ENCODE measurements at regions not wholly inside any gene's neighbourhood (a gene's known extent, or its start where the extent isn't known, plus 50 kb on each side); places are given as distances from the start of the nearest gene placed in this dataset.
"Not testable (repeated sequence)": the region's sequence is repeated elsewhere in the genome, so short reads cannot be mapped to it uniquely, and the experiment has no call there.

DNA sequence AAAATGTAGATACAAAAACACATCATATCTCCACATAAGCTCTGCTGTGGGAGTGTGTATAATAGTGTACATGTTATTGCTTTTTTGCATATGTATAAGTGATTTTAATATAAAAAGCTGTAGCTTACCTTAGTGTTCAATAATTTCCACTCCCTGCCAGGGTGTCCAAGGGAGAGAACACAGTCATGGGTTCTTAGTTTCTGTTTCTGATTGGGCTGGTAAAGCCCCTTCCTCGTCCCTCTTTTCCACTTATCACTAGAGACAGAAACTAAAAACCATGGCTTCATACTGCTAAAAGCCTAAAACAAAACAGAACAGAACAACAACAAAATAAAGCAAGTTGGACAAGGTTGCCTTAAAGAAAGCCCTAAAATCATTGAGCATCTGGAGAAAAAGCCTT, 74.4 kb upstream of the S1PR3 start:
- DNase-seq: no peak
- peaks cover 2% of the 10 kb centered on the region for H3K9me3 Mint-ChIP-seq (ENCODE audit: low read depth, unreplicated experiment)
- peaks cover 28% of the 10 kb centered on the region for H3K27me3 Mint-ChIP-seq (ENCODE audit: unreplicated experiment)
- H3K4me1 Mint-ChIP-seq (ENCODE audit: low read depth, unreplicated experiment): no peaks in the 10 kb centered on the region
- H3K4me3 Mint-ChIP-seq (ENCODE audit: low read depth, unreplicated experiment): no peak overlapping the region
- no TSS peak for BruUV-seq (replicated peaks)
- H3K36me3 Mint-ChIP-seq (ENCODE audit: insufficient read depth, unreplicated experiment): no peaks in the 10 kb centered on the region
- intact Hi-C loops (cut with micrococcal nuclease; ENCODE audit: unreplicated experiment): no loop called here
- TF ChIP-seq, protein P1, sequence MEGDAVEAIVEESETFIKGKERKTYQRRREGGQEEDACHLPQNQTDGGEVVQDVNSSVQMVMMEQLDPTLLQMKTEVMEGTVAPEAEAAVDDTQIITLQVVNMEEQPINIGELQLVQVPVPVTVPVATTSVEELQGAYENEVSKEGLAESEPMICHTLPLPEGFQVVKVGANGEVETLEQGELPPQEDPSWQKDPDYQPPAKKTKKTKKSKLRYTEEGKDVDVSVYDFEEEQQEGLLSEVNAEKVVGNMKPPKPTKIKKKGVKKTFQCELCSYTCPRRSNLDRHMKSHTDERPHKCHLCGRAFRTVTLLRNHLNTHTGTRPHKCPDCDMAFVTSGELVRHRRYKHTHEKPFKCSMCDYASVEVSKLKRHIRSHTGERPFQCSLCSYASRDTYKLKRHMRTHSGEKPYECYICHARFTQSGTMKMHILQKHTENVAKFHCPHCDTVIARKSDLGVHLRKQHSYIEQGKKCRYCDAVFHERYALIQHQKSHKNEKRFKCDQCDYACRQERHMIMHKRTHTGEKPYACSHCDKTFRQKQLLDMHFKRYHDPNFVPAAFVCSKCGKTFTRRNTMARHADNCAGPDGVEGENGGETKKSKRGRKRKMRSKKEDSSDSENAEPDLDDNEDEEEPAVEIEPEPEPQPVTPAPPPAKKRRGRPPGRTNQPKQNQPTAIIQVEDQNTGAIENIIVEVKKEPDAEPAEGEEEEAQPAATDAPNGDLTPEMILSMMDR (IDR thresholded peaks at IDR 0.05; ENCODE audit: unreplicated experiment): no peak
- CTCF ChIA-PET: no interaction called here
- no peak overlapping the region for H3K27ac Mint-ChIP-seq (ENCODE audit: unreplicated experiment)

DNA sequence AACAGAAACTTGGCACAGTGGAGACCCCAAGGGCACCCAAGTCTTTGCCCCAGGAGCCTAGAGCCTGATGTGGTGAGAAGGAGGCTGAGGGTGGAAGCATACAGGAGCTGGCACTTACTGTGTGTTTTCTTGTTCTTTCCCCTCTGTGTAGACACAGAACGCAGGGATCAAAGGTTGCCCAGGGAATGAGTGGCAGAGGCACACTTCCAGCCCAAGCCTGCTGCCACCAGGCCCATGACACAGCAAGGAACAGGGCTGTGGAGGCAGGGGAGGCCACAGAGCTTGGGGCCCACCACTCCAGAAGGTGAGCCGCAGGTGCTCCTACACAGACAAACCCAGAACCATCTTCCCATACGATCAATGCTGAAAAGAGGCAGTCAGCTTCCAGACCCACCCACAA, 73.9 kb upstream of the S1PR3 start:
- no peaks in the 10 kb centered on the region for H3K36me3 Mint-ChIP-seq (ENCODE audit: insufficient read depth, unreplicated experiment)
- no peak overlapping the region for H3K4me3 Mint-ChIP-seq (ENCODE audit: low read depth, unreplicated experiment)
- DNase-seq: no peak
- CTCF ChIA-PET: no interaction called here
- no peak overlapping the region for H3K27ac Mint-ChIP-seq (ENCODE audit: unreplicated experiment)
- peaks cover 2% of the 10 kb centered on the region for H3K9me3 Mint-ChIP-seq (ENCODE audit: low read depth, unreplicated experiment)
- no peaks in the 10 kb centered on the region for H3K4me1 Mint-ChIP-seq (ENCODE audit: low read depth, unreplicated experiment)
- peaks cover 32% of the 10 kb centered on the region for H3K27me3 Mint-ChIP-seq (ENCODE audit: unreplicated experiment)
- TF ChIP-seq, protein P1 (IDR thresholded peaks at IDR 0.05; ENCODE audit: unreplicated experiment): no peak
- BruUV-seq (replicated peaks): no TSS peak
- intact Hi-C loops (cut with micrococcal nuclease; ENCODE audit: unreplicated experiment): no loop called here

DNA sequence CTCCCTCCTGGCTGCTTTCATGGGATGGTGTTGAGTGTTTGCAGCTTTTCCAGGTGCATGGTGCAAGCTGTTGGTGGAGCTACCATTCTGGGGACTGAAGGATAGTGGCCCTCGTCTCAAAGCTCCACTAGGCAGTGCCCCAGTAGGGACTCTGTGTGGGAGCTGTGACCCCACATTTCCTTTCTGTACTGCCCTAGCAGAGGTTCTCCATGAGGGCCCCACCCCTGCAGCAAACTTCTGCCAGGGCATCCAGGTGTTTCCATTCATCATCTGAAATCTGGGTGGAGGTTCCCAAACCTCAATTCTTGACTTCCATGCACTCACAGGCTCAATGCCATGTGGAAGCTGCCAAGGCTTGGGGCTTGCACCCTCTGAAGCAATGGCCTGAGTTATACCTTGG, 72.7 kb upstream of the S1PR3 start:
- intact Hi-C loops (cut with micrococcal nuclease; ENCODE audit: unreplicated experiment); H3K4me3 Mint-ChIP-seq (ENCODE audit: low read depth, unreplicated experiment); BruUV-seq (replicated peaks): not testable (repeated sequence)

DNA sequence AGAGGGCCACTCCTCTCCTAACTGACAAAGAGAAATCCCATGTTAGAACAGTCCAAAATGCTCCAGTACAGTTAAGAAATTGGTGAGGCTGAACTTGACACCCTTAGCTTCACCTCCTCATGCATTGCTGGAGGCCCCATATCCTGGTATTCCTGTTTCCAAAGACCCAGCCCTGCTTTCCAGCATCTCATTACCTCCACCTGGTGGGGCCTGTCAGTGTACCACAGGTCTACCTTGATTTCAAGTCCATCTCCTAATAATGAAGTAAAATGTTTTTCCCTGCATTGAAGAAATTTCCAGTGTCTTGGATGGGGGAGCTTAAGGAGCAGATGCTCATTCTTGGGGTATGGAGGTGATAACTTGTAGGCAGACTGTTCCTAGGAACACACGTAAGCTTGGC, 70.6 kb upstream of the S1PR3 start:
- no peak for DNase-seq
- Mint-ChIP-seq H3K4me3 (ENCODE audit: low read depth, unreplicated experiment) (no peak overlapping the region), H3K4me1 (ENCODE audit: low read depth, unreplicated experiment) (no peaks in the 10 kb centered on the region), H3K27ac (ENCODE audit: unreplicated experiment) (no peak overlapping the region), H3K9me3 (ENCODE audit: low read depth, unreplicated experiment) (peaks cover 2% of the 10 kb centered on the region), H3K27me3 (ENCODE audit: unreplicated experiment) (peaks cover 63% of the 10 kb centered on the region), H3K36me3 (ENCODE audit: insufficient read depth, unreplicated experiment) (no peaks in the 10 kb centered on the region)
- CTCF ChIA-PET: no interaction called here
- TF ChIP-seq, protein P1 (IDR thresholded peaks at IDR 0.05; ENCODE audit: unreplicated experiment): no peak
- BruUV-seq (replicated peaks): no TSS peak
- intact Hi-C loops (cut with micrococcal nuclease; ENCODE audit: unreplicated experiment): no loop called here

More for the DNA sequence above, 72.7 kb upstream of the S1PR3 start:
- CTCF ChIA-PET; DNase-seq; H3K27ac Mint-ChIP-seq (ENCODE audit: unreplicated experiment); H3K4me1 Mint-ChIP-seq (ENCODE audit: low read depth, unreplicated experiment); H3K9me3 Mint-ChIP-seq (ENCODE audit: low read depth, unreplicated experiment); H3K36me3 Mint-ChIP-seq (ENCODE audit: insufficient read depth, unreplicated experiment): not testable (repeated sequence)
- peaks cover 44% of the 10 kb centered on the region for H3K27me3 Mint-ChIP-seq (ENCODE audit: unreplicated experiment)

DNA sequence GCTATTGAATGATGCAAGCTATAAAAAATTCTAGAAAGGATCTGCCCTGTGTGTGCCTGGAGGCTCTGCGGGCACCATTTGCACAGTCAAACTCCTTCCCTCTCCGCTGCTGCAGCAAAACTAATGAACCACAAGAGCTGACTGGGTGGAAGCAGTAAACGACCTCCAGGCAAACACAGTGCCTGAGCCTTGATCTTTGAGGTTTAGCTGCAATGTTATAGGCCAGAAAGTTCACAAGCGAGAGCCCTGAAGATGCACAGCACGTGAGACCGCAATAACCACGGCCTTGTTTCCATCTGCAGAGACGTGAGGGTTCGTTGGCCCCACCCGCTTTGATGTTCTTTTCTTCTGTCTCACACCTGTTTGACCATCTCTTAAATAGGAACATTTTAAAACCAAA, 69.2 kb upstream of the S1PR3 start:
- BruUV-seq (replicated peaks): no TSS peak
- Mint-ChIP-seq H3K36me3 (ENCODE audit: insufficient read depth, unreplicated experiment) (no peaks in the 10 kb centered on the region), H3K9me3 (ENCODE audit: low read depth, unreplicated experiment) (peaks cover 2% of the 10 kb centered on the region), H3K4me1 (ENCODE audit: low read depth, unreplicated experiment) (no peaks in the 10 kb centered on the region), H3K27me3 (ENCODE audit: unreplicated experiment) (peaks cover 63% of the 10 kb centered on the region), H3K27ac (ENCODE audit: unreplicated experiment) (no peak overlapping the region), H3K4me3 (ENCODE audit: low read depth, unreplicated experiment) (no peak overlapping the region)
- no peak for DNase-seq
- intact Hi-C loops (cut with micrococcal nuclease; ENCODE audit: unreplicated experiment): no loop called here
- CTCF ChIA-PET: no interaction called here
- TF ChIP-seq, protein P1 (IDR thresholded peaks at IDR 0.05; ENCODE audit: unreplicated experiment): no peak

Measured in Calu3 (cell line).